HepG2 (cell line): ENCODE measurements at regions not wholly inside any gene's neighbourhood (a gene's known extent, or its start where the extent isn't known, plus 50 kb on each side); places are given as distances from the start of the nearest gene placed in this dataset.

Source experiments
- ARID2 ChIP-seq: sonication (generic); formaldehyde crosslinking; IDR thresholded peaks from 2 replicates; pipeline ENCODE4 v1.8.1; 2022; ENCODE audit warnings: mild to moderate bottlenecking, missing genetic modification reagents, borderline replicate concordance
- ASH2L ChIP-seq: fragments of 300-600, 200-600 bp; sonication (generic); IDR thresholded peaks from 2 replicates; pipeline ENCODE4 v1.7.0; 2017; ENCODE audit warnings: low read depth, mild to moderate bottlenecking, moderate library complexity, mixed read lengths, low read length; ENCODE audit not compliant: insufficient read length
- BHLHE40 ChIP-seq: IDR thresholded peaks from 2 replicates; pipeline ENCODE4 v1.6.1; 2011; ENCODE audit warnings: low read length, improper control_type of control experiment
- CCDC6 ChIP-seq: sonication (generic); formaldehyde crosslinking; IDR thresholded peaks from 2 replicates; pipeline ENCODE4 v1.8.1; 2022; ENCODE audit warnings: mild to moderate bottlenecking, missing genetic modification reagents, moderate library complexity
- ELF3 ChIP-seq: IDR thresholded peaks from 2 replicates; pipeline ENCODE4 v1.6.1; 2016; ENCODE audit warnings: missing genetic modification reagents, missing compliant biosample characterization
- FIP1L1 ChIP-seq: fragments of 200-400 bp; formaldehyde crosslinking; IDR thresholded peaks from 2 replicates; pipeline ENCODE4 v1.6.1; 2018; ENCODE audit warnings: low read depth, mild to moderate bottlenecking, low read length, moderate library complexity, borderline replicate concordance; ENCODE audit not compliant: insufficient read depth
- GABPA ChIP-seq, 2 experiments: IDR thresholded peaks; 2 replicates each; pipeline ENCODE4 v1.6.1; 2011 to 2016; ENCODE audit warnings: low read depth in 2 of 2, low read length in 1 of 2, missing biosample characterization in 1 of 2, missing genetic modification characterization in 1 of 2
- HOXA3 ChIP-seq: sonication (generic); formaldehyde crosslinking; IDR thresholded peaks from 2 replicates; pipeline ENCODE4 v1.5.0; 2020; ENCODE audit warnings: missing genetic modification reagents
- MYC ChIP-seq: sonication (generic); formaldehyde crosslinking; IDR thresholded peaks from 2 replicates; pipeline ENCODE4 v1.9.0; 2021; ENCODE audit warnings: missing genetic modification reagents, borderline replicate concordance
- POLR2G ChIP-seq: fragments of 200-400 bp; formaldehyde crosslinking; IDR thresholded peaks from 2 replicates; pipeline ENCODE4 v1.6.1; 2018; ENCODE audit warnings: mild to moderate bottlenecking, low read depth, low read length, moderate library complexity
- RCOR2 ChIP-seq: IDR thresholded peaks from 2 replicates; pipeline ENCODE4 v1.6.1; 2016; ENCODE audit warnings: missing biosample characterization, missing genetic modification reagents
- RELA ChIP-seq: sonication (generic); formaldehyde crosslinking; IDR thresholded peaks from 2 replicates; pipeline ENCODE4 v1.4.0; 2020; ENCODE audit warnings: missing genetic modification reagents
- SIN3A ChIP-seq: IDR thresholded peaks from 2 replicates; pipeline ENCODE4 v1.6.1; 2011; ENCODE audit warnings: low read depth, mild to moderate bottlenecking, control low read depth, low read length, borderline replicate concordance
- YEATS2 ChIP-seq: sonication (generic); formaldehyde crosslinking; IDR thresholded peaks from 2 replicates; pipeline ENCODE4 v1.4.0; 2020; ENCODE audit warnings: missing genetic modification reagents, borderline replicate concordance
- ZNF331 ChIP-seq: sonication (generic); formaldehyde crosslinking; IDR thresholded peaks from 2 replicates; pipeline ENCODE4 v1.4.0; 2020; ENCODE audit warnings: missing genetic modification reagents
- ZNF614 ChIP-seq: IDR thresholded peaks from 2 replicates; pipeline ENCODE4 v1.6.1; 2018; ENCODE audit warnings: missing biosample characterization, missing genetic modification reagents, inconsistent platforms, borderline replicate concordance
- ZNF788 ChIP-seq: sonication (generic); formaldehyde crosslinking; IDR thresholded peaks from 2 replicates; pipeline ENCODE4 v1.5.0; 2020; ENCODE audit warnings: mild to moderate bottlenecking, missing genetic modification reagents, borderline replicate concordance
- ZNF792 ChIP-seq: IDR thresholded peaks from 2 replicates; pipeline ENCODE4 v1.6.1; 2016
- ZNF891 ChIP-seq: sonication (generic); formaldehyde crosslinking; IDR thresholded peaks from 2 replicates; pipeline ENCODE4 v1.5.0; 2020; ENCODE audit warnings: mild to moderate bottlenecking, missing genetic modification reagents
- TF ChIP-seq, protein P1 (sequence below): sonication (generic); formaldehyde crosslinking; IDR thresholded peaks from 2 replicates; pipeline ENCODE4 v1.5.1; 2020; ENCODE audit warnings: missing genetic modification reagents, mild to moderate bottlenecking, borderline replicate concordance
- TF ChIP-seq, protein P2 (sequence below), 2 experiments: sonication (generic) in 1 of 2; formaldehyde crosslinking in 1 of 2; IDR thresholded peaks; 2 replicates each; pipeline versions ENCODE4 v1.4.0 to v1.6.1; 2016 to 2020; ENCODE audit warnings: borderline replicate concordance in 1 of 2, low read depth in 1 of 2, mild to moderate bottlenecking in 1 of 2, missing genetic modification reagents in 1 of 2
- TF ChIP-seq, protein P3 (sequence below): sonication (generic); formaldehyde crosslinking; IDR thresholded peaks from 2 replicates; pipeline ENCODE4 v1.5.1; 2020; ENCODE audit warnings: mild to moderate bottlenecking, moderate library complexity, missing genetic modification reagents

DNA sequence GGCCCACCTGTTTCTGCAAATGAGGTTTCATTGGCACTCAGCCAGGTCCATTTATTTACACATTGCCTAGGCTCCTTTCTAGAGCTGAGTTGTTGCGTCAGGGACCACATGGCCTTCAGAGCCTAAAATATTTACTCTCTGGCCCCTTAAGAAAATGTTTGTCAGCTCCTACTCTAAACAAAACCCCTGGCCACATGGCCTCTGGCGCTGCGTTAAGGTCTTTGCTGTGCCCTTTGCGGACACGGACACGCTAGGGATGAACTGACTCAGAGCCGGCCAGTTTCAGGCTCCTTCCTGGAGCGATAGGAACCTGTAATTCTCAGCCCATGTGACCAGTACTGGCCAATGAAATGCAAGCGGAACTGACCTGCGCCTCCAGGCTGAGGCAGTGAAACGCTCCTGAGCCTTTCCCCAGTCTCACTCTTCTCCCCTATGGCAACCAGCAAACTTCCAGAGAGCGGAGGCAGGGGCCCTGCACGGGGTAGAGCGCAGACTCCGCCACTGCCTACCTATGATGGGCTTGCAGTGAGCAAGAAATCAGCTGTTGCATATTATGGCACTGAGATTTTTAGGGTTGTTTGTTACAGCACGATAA, 160.3 kb downstream of the ETS2 start (continued):
- TF ChIP-seq, protein P1, sequence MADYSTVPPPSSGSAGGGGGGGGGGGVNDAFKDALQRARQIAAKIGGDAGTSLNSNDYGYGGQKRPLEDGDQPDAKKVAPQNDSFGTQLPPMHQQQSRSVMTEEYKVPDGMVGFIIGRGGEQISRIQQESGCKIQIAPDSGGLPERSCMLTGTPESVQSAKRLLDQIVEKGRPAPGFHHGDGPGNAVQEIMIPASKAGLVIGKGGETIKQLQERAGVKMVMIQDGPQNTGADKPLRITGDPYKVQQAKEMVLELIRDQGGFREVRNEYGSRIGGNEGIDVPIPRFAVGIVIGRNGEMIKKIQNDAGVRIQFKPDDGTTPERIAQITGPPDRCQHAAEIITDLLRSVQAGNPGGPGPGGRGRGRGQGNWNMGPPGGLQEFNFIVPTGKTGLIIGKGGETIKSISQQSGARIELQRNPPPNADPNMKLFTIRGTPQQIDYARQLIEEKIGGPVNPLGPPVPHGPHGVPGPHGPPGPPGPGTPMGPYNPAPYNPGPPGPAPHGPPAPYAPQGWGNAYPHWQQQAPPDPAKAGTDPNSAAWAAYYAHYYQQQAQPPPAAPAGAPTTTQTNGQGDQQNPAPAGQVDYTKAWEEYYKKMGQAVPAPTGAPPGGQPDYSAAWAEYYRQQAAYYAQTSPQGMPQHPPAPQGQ (CRISPR knock-in tag), result no peak
- peak; percentile 66 for TF ChIP-seq ZNF331
- peak; percentile 36; the same call in 1 of the 2 replicates for TF ChIP-seq ZNF891 (CRISPR knock-in tag)
- peak; percentile 28; the same call in 1 of the 2 replicates for TF ChIP-seq BHLHE40
- peak; percentile 95 for TF ChIP-seq ELF3 (CRISPR knock-in tag)
- TF ChIP-seq, protein P2, sequence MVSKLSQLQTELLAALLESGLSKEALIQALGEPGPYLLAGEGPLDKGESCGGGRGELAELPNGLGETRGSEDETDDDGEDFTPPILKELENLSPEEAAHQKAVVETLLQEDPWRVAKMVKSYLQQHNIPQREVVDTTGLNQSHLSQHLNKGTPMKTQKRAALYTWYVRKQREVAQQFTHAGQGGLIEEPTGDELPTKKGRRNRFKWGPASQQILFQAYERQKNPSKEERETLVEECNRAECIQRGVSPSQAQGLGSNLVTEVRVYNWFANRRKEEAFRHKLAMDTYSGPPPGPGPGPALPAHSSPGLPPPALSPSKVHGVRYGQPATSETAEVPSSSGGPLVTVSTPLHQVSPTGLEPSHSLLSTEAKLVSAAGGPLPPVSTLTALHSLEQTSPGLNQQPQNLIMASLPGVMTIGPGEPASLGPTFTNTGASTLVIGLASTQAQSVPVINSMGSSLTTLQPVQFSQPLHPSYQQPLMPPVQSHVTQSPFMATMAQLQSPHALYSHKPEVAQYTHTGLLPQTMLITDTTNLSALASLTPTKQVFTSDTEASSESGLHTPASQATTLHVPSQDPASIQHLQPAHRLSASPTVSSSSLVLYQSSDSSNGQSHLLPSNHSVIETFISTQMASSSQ (IDR thresholded peaks at IDR 0.05; ENCODE audit: low read depth), result no peak
- TF ChIP-seq, protein P2 (CRISPR knock-in tag; IDR thresholded peaks at IDR 0.05; ENCODE audit: borderline replicate concordance), result peak; percentile 52; the same call in 1 of the 2 replicates
- peak; percentile 65; the same call in 1 of the 2 replicates for TF ChIP-seq ARID2
- no peak for TF ChIP-seq SIN3A
- TF ChIP-seq ZNF788 (CRISPR knock-in tag), result peak; percentile 67; the same call in 1 of the 2 replicates
- peak; percentile 46 for TF ChIP-seq RCOR2
- peak; percentile 87; the same call in 1 of the 2 replicates for TF ChIP-seq ZNF792
- TF ChIP-seq CCDC6, result 0 out of 2 replicates have a peak, but pooled peaks have one; percentile 32
- peak; percentile 70 for TF ChIP-seq ASH2L
- TF ChIP-seq GABPA (IDR thresholded peaks at IDR 0.05; ENCODE audit: low read depth, low read length), result no peak
- peak; percentile 66 for TF ChIP-seq GABPA (CRISPR knock-in tag; IDR thresholded peaks at IDR 0.05; ENCODE audit: low read depth)
- peak; percentile 8; the same call in 1 of the 2 replicates for TF ChIP-seq HOXA3
- TF ChIP-seq, protein P3, sequence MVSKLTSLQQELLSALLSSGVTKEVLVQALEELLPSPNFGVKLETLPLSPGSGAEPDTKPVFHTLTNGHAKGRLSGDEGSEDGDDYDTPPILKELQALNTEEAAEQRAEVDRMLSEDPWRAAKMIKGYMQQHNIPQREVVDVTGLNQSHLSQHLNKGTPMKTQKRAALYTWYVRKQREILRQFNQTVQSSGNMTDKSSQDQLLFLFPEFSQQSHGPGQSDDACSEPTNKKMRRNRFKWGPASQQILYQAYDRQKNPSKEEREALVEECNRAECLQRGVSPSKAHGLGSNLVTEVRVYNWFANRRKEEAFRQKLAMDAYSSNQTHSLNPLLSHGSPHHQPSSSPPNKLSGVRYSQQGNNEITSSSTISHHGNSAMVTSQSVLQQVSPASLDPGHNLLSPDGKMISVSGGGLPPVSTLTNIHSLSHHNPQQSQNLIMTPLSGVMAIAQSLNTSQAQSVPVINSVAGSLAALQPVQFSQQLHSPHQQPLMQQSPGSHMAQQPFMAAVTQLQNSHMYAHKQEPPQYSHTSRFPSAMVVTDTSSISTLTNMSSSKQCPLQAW (CRISPR knock-in tag), result peak; percentile 60
- peak; percentile 86 for TF ChIP-seq MYC (CRISPR knock-in tag)
- TF ChIP-seq POLR2G, result peak; percentile 80
- peak; percentile 40; the same call in 1 of the 2 replicates for TF ChIP-seq ZNF614 (CRISPR knock-in tag)
- no peak for TF ChIP-seq RELA (CRISPR knock-in tag)
- peak; percentile 61; the same call in 1 of the 2 replicates for TF ChIP-seq YEATS2 (CRISPR knock-in tag)
- TF ChIP-seq FIP1L1, result no peak
